NCI-H748 treated with DMSO at 0.1 percent for 48 hours (cell line): ENCODE measurements at regions not wholly inside any gene's neighbourhood (a gene's known extent, or its start where the extent isn't known, plus 50 kb on each side); places are given as distances from the start of the nearest gene placed in this dataset.

Experiments
- DNase-seq: peaks from one replicate; lab custom pipeline; 2025; lab: John Stamatoyannopoulos, UW

- no peak for DNase-seq
Observed at GRCh38 chr3:55343486-55344357, 143.4 kb downstream of the WNT5A start.

GRCh38 chr3:55341502-55342031, 145.5 kb downstream of the WNT5A start:
- DNase-seq = no peak

- no peak for DNase-seq
Observed at GRCh38 chr3:55339819-55340218, 147.3 kb downstream of the WNT5A start.

GRCh38 chr3:55339390-55339789, 147.7 kb downstream of the WNT5A start:
- no peak for DNase-seq

- no peak for DNase-seq
Observed at GRCh38 chr3:55337641-55338180, 149.4 kb downstream of the WNT5A start.

- no peak for DNase-seq
Observed at GRCh38 chr3:55333923-55334322, 153.2 kb downstream of the WNT5A start.

- DNase-seq = no peak
Observed at GRCh38 chr3:55333046-55333445, 154.1 kb downstream of the WNT5A start.

GRCh38 chr3:55332176-55332575, 154.9 kb downstream of the WNT5A start:
- DNase-seq = no peak

- DNase-seq = no peak
Observed at GRCh38 chr3:55331524-55331923, 155.6 kb downstream of the WNT5A start.

- no peak for DNase-seq
Observed at GRCh38 chr3:55330756-55331155, 156.3 kb downstream of the WNT5A start.

- no peak for DNase-seq
Observed at GRCh38 chr3:55330355-55330754, 156.8 kb downstream of the WNT5A start.

- no peak for DNase-seq
Observed at GRCh38 chr3:55329849-55330248, 157.3 kb downstream of the WNT5A start.

GRCh38 chr3:55327131-55327920, 159.8 kb downstream of the WNT5A start:
- DNase-seq = no peak

- DNase-seq = no peak
Observed at GRCh38 chr3:55322638-55323037, 164.5 kb downstream of the WNT5A start.

- DNase-seq = no peak
Observed at GRCh38 chr3:55320928-55321327, 166.2 kb downstream of the WNT5A start.

- no peak for DNase-seq
Observed at GRCh38 chr3:55315396-55315795, 171.7 kb downstream of the WNT5A start.

- no peak for DNase-seq
Observed at GRCh38 chr3:55313666-55314065, 173.4 kb downstream of the WNT5A start.

GRCh38 chr3:55309336-55309735, 177.8 kb downstream of the WNT5A start:
- no peak for DNase-seq

GRCh38 chr3:55307622-55308021, 179.5 kb downstream of the WNT5A start:
- no peak for DNase-seq

GRCh38 chr3:55305696-55306485, 181.2 kb downstream of the WNT5A start:
- no peak for DNase-seq

- no peak for DNase-seq
Observed at GRCh38 chr3:55300701-55301100, 186.4 kb downstream of the WNT5A start.

GRCh38 chr3:55297706-55298105, 189.4 kb downstream of the WNT5A start:
- peak; percentile 6 for DNase-seq
